Stimulated activated naive CD8-positive, alpha-beta T cell treated with anti-CD3 and anti-CD28 coated beads, Interleukin-15, amount 100 ng/mL, for 72 hours (primary cell): ENCODE measurements at regions not wholly inside any gene's neighbourhood (a gene's known extent, or its start where the extent isn't known, plus 50 kb on each side); places are given as distances from the start of the nearest gene placed in this dataset.
"Not testable (repeated sequence)": the region's sequence is repeated elsewhere in the genome, so short reads cannot be mapped to it uniquely, and the experiment has no call there.

Source experiments
- ATAC-seq: fragments of 150-1000 bp; cut with Tn5 transposase; 2 replicates; pipeline ENCODE4 v1.10.0; 2021; ENCODE audit warnings: mild to moderate bottlenecking, moderate library complexity
- DNase-seq, 2 donors: peaks; one replicate each; pipeline ENCODE4 v3.0.0; 2021 to 2022
- H3K27ac Mint-ChIP-seq, 2 donors: one replicate each; pipeline ENCODE4 v1.8.0; 2022; ENCODE audit warnings: mild to moderate bottlenecking in 2 of 2, mixed read lengths in 2 of 2, moderate library complexity in 2 of 2
- H3K27me3 Mint-ChIP-seq: one replicate; pipeline ENCODE4 v1.8.0; 2022; ENCODE audit warnings: mixed read lengths
- H3K4me1 Mint-ChIP-seq: one replicate; pipeline ENCODE4 v1.8.0; 2022; ENCODE audit warnings: mild to moderate bottlenecking, mixed read lengths
- H3K4me3 Mint-ChIP-seq, 2 donors: one replicate each; pipeline ENCODE4 v1.8.0; 2022; ENCODE audit warnings: mild to moderate bottlenecking in 2 of 2, mixed read lengths in 2 of 2, moderate library complexity in 1 of 2
- H3K9me3 Mint-ChIP-seq, 2 donors: one replicate each; pipeline ENCODE4 v1.8.0; 2022; ENCODE audit warnings: mixed read lengths in 2 of 2

- H3K4me1 Mint-ChIP-seq: no peaks in the 10 kb centered on the region
- no peaks in the 10 kb centered on the region for H3K9me3 Mint-ChIP-seq
- H3K27me3 Mint-ChIP-seq: peaks cover 20% of the 10 kb centered on the region
- H3K4me3 Mint-ChIP-seq: no peak overlapping the region
- DNase-seq (no peak), ATAC-seq (no peak)
- no peak overlapping the region for H3K27ac Mint-ChIP-seq
Observed at GRCh38 chr6:167238694-167239467, 52.2 kb upstream of the UNC93A start.

- not testable (repeated sequence) for ATAC-seq, H3K27ac Mint-ChIP-seq, H3K4me3 Mint-ChIP-seq, H3K9me3 Mint-ChIP-seq, DNase-seq, H3K4me1 Mint-ChIP-seq
- H3K27me3 Mint-ChIP-seq: peaks cover 17% of the 10 kb centered on the region
Observed at GRCh38 chr6:167239470-167239869, 51.6 kb upstream of the UNC93A start.

- Mint-ChIP-seq H3K9me3 (no peaks in the 10 kb centered on the region), H3K27ac (peak overlapping the region in 1 of 2 donors; percentile 92), H3K4me1 (no peaks in the 10 kb centered on the region), H3K4me3 (no peak overlapping the region), H3K27me3 (peaks cover 11% of the 10 kb centered on the region)
- DNase-seq (no peak), ATAC-seq (no peak)
Observed at GRCh38 chr6:167240034-167240541, 51.0 kb upstream of the UNC93A start.
